ENCODE measurements at regions not wholly inside any gene's neighbourhood (a gene's known extent, or its start where the extent isn't known, plus 50 kb on each side); places are given as distances from the start of the nearest gene placed in this dataset.

- Histone ChIP-seq H3K36me3 (ENCODE audit: control insufficient read depth, insufficient read depth, low read length) (no peaks in the 10 kb centered on the region), H3K27ac (ENCODE audit: insufficient read depth, low read depth, low read length, poor library complexity, severe bottlenecking) (no peak overlapping the region), H3K9me3 (ENCODE audit: control insufficient read depth, low read length) (no peaks in the 10 kb centered on the region), H3K27me3 (ENCODE audit: control insufficient read depth, insufficient read depth, low read length, poor library complexity, severe bottlenecking) (no peaks in the 10 kb centered on the region), H3K4me3 (ENCODE audit: insufficient read depth, low read depth, low read length) (peak overlapping the region; percentile 16), H3K4me1 (ENCODE audit: control insufficient read depth, insufficient read depth, low read length) (peaks cover 22% of the 10 kb centered on the region)
- 55% methylated on average over 4 of the region's 4 CpGs for WGBS, 2 experiments
Measured at GRCh38 chr11:15551901-15552851, 437.5 kb downstream of the INSC start.

GRCh38 chr11:15555161-15555560 lies 440.4 kb downstream of the INSC start:
- peaks cover 22% of the 10 kb centered on the region for H3K4me1 ChIP-seq (ENCODE audit: control insufficient read depth, insufficient read depth, low read length)
- H3K4me3 ChIP-seq (ENCODE audit: insufficient read depth, low read depth, low read length), result no peak overlapping the region
- no peaks in the 10 kb centered on the region for H3K36me3 ChIP-seq (ENCODE audit: control insufficient read depth, insufficient read depth, low read length)
- 23 to 31% methylated on average over 1 of the region's 1 CpG for WGBS, 2 experiments
- H3K9me3 ChIP-seq (ENCODE audit: control insufficient read depth, low read length), result no peaks in the 10 kb centered on the region
- no peak overlapping the region for H3K27ac ChIP-seq (ENCODE audit: insufficient read depth, low read depth, low read length, poor library complexity, severe bottlenecking)
- H3K27me3 ChIP-seq (ENCODE audit: control insufficient read depth, insufficient read depth, low read length, poor library complexity, severe bottlenecking), result no peaks in the 10 kb centered on the region

- H3K36me3 ChIP-seq (ENCODE audit: control insufficient read depth, insufficient read depth, low read length), result no peaks in the 10 kb centered on the region
- peaks cover 15% of the 10 kb centered on the region for H3K4me1 ChIP-seq (ENCODE audit: control insufficient read depth, insufficient read depth, low read length)
- H3K27ac ChIP-seq (ENCODE audit: insufficient read depth, low read depth, low read length, poor library complexity, severe bottlenecking), result no peak overlapping the region
- no peaks in the 10 kb centered on the region for H3K27me3 ChIP-seq (ENCODE audit: control insufficient read depth, insufficient read depth, low read length, poor library complexity, severe bottlenecking)
- no peak overlapping the region for H3K4me3 ChIP-seq (ENCODE audit: insufficient read depth, low read depth, low read length)
- WGBS, 2 experiments, result 91 to 92% methylated on average over 2 of the region's 2 CpGs
- no peaks in the 10 kb centered on the region for H3K9me3 ChIP-seq (ENCODE audit: control insufficient read depth, low read length)
Measured at GRCh38 chr11:15557457-15558230, 442.9 kb downstream of the INSC start.

- no peaks in the 10 kb centered on the region for H3K36me3 ChIP-seq (ENCODE audit: control insufficient read depth, insufficient read depth, low read length)
- 22 to 33% methylated on average over 2 of the region's 2 CpGs for WGBS, 2 experiments
- peaks cover 9% of the 10 kb centered on the region for H3K4me1 ChIP-seq (ENCODE audit: control insufficient read depth, insufficient read depth, low read length)
- no peaks in the 10 kb centered on the region for H3K27me3 ChIP-seq (ENCODE audit: control insufficient read depth, insufficient read depth, low read length, poor library complexity, severe bottlenecking)
- no peaks in the 10 kb centered on the region for H3K9me3 ChIP-seq (ENCODE audit: control insufficient read depth, low read length)
- H3K4me3 ChIP-seq (ENCODE audit: insufficient read depth, low read depth, low read length), result no peak overlapping the region
- H3K27ac ChIP-seq (ENCODE audit: insufficient read depth, low read depth, low read length, poor library complexity, severe bottlenecking), result no peak overlapping the region
Measured at GRCh38 chr11:15558513-15559181, 443.9 kb downstream of the INSC start.

GRCh38 chr11:15560689-15561467 lies 446.2 kb downstream of the INSC start:
- Histone ChIP-seq H3K27ac (ENCODE audit: insufficient read depth, low read depth, low read length, poor library complexity, severe bottlenecking) (no peak overlapping the region), H3K27me3 (ENCODE audit: control insufficient read depth, insufficient read depth, low read length, poor library complexity, severe bottlenecking) (no peaks in the 10 kb centered on the region), H3K4me3 (ENCODE audit: insufficient read depth, low read depth, low read length) (no peak overlapping the region), H3K4me1 (ENCODE audit: control insufficient read depth, insufficient read depth, low read length) (no peaks in the 10 kb centered on the region), H3K36me3 (ENCODE audit: control insufficient read depth, insufficient read depth, low read length) (no peaks in the 10 kb centered on the region), H3K9me3 (ENCODE audit: control insufficient read depth, low read length) (no peaks in the 10 kb centered on the region)
- 95 to 96% methylated on average over 49 to 52 of the region's 52 CpGs for WGBS, 2 experiments

- Histone ChIP-seq H3K4me1 (ENCODE audit: control insufficient read depth, insufficient read depth, low read length) (no peaks in the 10 kb centered on the region), H3K36me3 (ENCODE audit: control insufficient read depth, insufficient read depth, low read length) (no peaks in the 10 kb centered on the region), H3K4me3 (ENCODE audit: insufficient read depth, low read depth, low read length) (no peak overlapping the region), H3K27ac (ENCODE audit: insufficient read depth, low read depth, low read length, poor library complexity, severe bottlenecking) (no peak overlapping the region), H3K27me3 (ENCODE audit: control insufficient read depth, insufficient read depth, low read length, poor library complexity, severe bottlenecking) (no peaks in the 10 kb centered on the region), H3K9me3 (ENCODE audit: control insufficient read depth, low read length) (no peaks in the 10 kb centered on the region)
- 94 to 97% methylated on average over 4 of the region's 4 CpGs for WGBS, 2 experiments
Measured at GRCh38 chr11:15562230-15562629, 447.5 kb downstream of the INSC start.

GRCh38 chr11:15563054-15563453 lies 448.3 kb downstream of the INSC start:
- Histone ChIP-seq H3K4me3 (ENCODE audit: insufficient read depth, low read depth, low read length) (no peak overlapping the region), H3K27ac (ENCODE audit: insufficient read depth, low read depth, low read length, poor library complexity, severe bottlenecking) (peak overlapping the region; percentile 31), H3K4me1 (ENCODE audit: control insufficient read depth, insufficient read depth, low read length) (no peaks in the 10 kb centered on the region), H3K9me3 (ENCODE audit: control insufficient read depth, low read length) (no peaks in the 10 kb centered on the region), H3K36me3 (ENCODE audit: control insufficient read depth, insufficient read depth, low read length) (no peaks in the 10 kb centered on the region), H3K27me3 (ENCODE audit: control insufficient read depth, insufficient read depth, low read length, poor library complexity, severe bottlenecking) (no peaks in the 10 kb centered on the region)
- WGBS, 2 experiments, result 13 to 15% methylated on average over 3 of the region's 3 CpGs

- H3K27ac ChIP-seq (ENCODE audit: insufficient read depth, low read depth, low read length, poor library complexity, severe bottlenecking), result no peak overlapping the region
- 79 to 92% methylated on average over 8 of the region's 8 CpGs for WGBS, 2 experiments
- H3K36me3 ChIP-seq (ENCODE audit: control insufficient read depth, insufficient read depth, low read length), result no peaks in the 10 kb centered on the region
- no peak overlapping the region for H3K4me3 ChIP-seq (ENCODE audit: insufficient read depth, low read depth, low read length)
- H3K27me3 ChIP-seq (ENCODE audit: control insufficient read depth, insufficient read depth, low read length, poor library complexity, severe bottlenecking), result no peaks in the 10 kb centered on the region
- no peaks in the 10 kb centered on the region for H3K9me3 ChIP-seq (ENCODE audit: control insufficient read depth, low read length)
- H3K4me1 ChIP-seq (ENCODE audit: control insufficient read depth, insufficient read depth, low read length), result peaks cover 5% of the 10 kb centered on the region
Measured at GRCh38 chr11:15565880-15566279, 451.2 kb downstream of the INSC start.

- Histone ChIP-seq H3K4me3 (ENCODE audit: insufficient read depth, low read depth, low read length) (no peak overlapping the region), H3K36me3 (ENCODE audit: control insufficient read depth, insufficient read depth, low read length) (no peaks in the 10 kb centered on the region), H3K27me3 (ENCODE audit: control insufficient read depth, insufficient read depth, low read length, poor library complexity, severe bottlenecking) (no peaks in the 10 kb centered on the region), H3K27ac (ENCODE audit: insufficient read depth, low read depth, low read length, poor library complexity, severe bottlenecking) (no peak overlapping the region), H3K4me1 (ENCODE audit: control insufficient read depth, insufficient read depth, low read length) (peaks cover 5% of the 10 kb centered on the region), H3K9me3 (ENCODE audit: control insufficient read depth, low read length) (no peaks in the 10 kb centered on the region)
- WGBS, 2 experiments, result 95 to 96% methylated on average over 8 of the region's 8 CpGs
Measured at GRCh38 chr11:15568440-15568839, 453.7 kb downstream of the INSC start.

Measured in ectodermal cell (in vitro differentiated cells).